Activated T-helper 2 cell treated with anti-CD3 and anti-CD28 coated beads, Interferon-gamma antibody, Interleukin-2, Interleukin-4, amounts not matched to agents 10 μg/mL and 5 μg/mL and 100 μg/mL, durations not matched to agents 14 hours and 24 hours and 36 hours (primary cell): ENCODE measurements at regions not wholly inside any gene's neighbourhood (a gene's known extent, or its start where the extent isn't known, plus 50 kb on each side); places are given as distances from the start of the nearest gene placed in this dataset.

Experiments
- DNase-seq: peaks from one replicate; pipeline ENCODE4 v3.0.0; 2021; ENCODE audit warnings: low spot score
- H3K27ac Mint-ChIP-seq: one replicate; pipeline ENCODE4 v1.8.0; 2021; ENCODE audit warnings: mixed read lengths
- H3K27me3 Mint-ChIP-seq: one replicate; pipeline ENCODE4 v1.8.0; 2021; ENCODE audit warnings: low read depth, mixed read lengths
- H3K36me3 Mint-ChIP-seq: one replicate; pipeline ENCODE4 v1.8.0; 2021; ENCODE audit warnings: low read depth, mixed read lengths
- H3K4me1 Mint-ChIP-seq: one replicate; pipeline ENCODE4 v1.8.0; 2021; ENCODE audit warnings: low read depth, mixed read lengths
- H3K4me3 Mint-ChIP-seq: one replicate; pipeline ENCODE4 v1.8.0; 2021; ENCODE audit warnings: low read depth, mild to moderate bottlenecking, moderate library complexity, mixed read lengths
- H3K9me3 Mint-ChIP-seq: one replicate; pipeline ENCODE4 v1.8.0; 2021; ENCODE audit warnings: mixed read lengths
- intact Hi-C: fragments of 100-400 bp; cut with micrococcal nuclease; formaldehyde crosslinking; loops from one replicate; pipeline ENCODE4 v1.15.1; 2023

DNA sequence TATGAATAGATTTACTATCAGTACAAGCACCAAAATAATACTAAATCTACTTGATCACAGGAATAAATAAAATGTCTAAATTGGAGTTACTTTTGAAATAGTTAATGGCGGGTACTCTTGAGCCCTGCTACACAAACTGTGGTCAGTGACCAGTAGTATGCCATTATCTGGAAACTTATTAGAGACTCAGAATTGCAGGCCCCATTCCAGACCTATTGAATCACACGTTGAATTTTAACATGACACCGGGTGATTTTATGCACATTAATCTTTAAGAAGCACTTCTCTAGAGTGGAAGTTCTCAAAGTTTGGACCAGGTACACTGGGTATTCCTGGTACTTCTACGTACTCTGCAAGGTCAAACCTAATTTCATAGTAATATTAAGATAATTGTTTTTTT lies 660.0 kb upstream of the POU3F4 start:
- no peak overlapping the region for H3K27ac Mint-ChIP-seq
- H3K36me3 Mint-ChIP-seq, result no peaks in the 10 kb centered on the region

More for the DNA sequence above, 660.0 kb upstream of the POU3F4 start:
- DNase-seq, result no peak
- Mint-ChIP-seq H3K27me3 (no peaks in the 10 kb centered on the region), H3K4me1 (no peaks in the 10 kb centered on the region), H3K9me3 (peaks cover 6% of the 10 kb centered on the region), H3K4me3 (no peak overlapping the region)
- intact Hi-C loops, result no loop called here
